Loucy (cell line): ENCODE measurements at regions not wholly inside any gene's neighbourhood (a gene's known extent, or its start where the extent isn't known, plus 50 kb on each side); places are given as distances from the start of the nearest gene placed in this dataset.

Experiments
- H2AFZ ChIP-seq: fragments of 200-600 bp; sonication (generic); 2 replicates; pipeline ENCODE4 v1.6.0; 2016; ENCODE audit warnings: antibody characterized with exemption, mild to moderate bottlenecking, low read length, moderate library complexity
- H3F3A ChIP-seq: fragments of 200-600 bp; 2 replicates; pipeline ENCODE4 v1.6.0; 2016; ENCODE audit warnings: antibody characterized with exemption, low read depth, mild to moderate bottlenecking
- H3K27me3 ChIP-seq: fragments of 200-600 bp; sonication (generic); 2 replicates; pipeline ENCODE4 v1.6.1; 2014; ENCODE audit warnings: low read length, mild to moderate bottlenecking; ENCODE audit not compliant: insufficient read depth, poor library complexity, severe bottlenecking
- H3K36me3 ChIP-seq: fragments of 200-600 bp; sonication (generic); 2 replicates; pipeline ENCODE4 v1.6.1; 2016; ENCODE audit warnings: low read length; ENCODE audit not compliant: insufficient read depth
- H3K4me1 ChIP-seq: fragments of 200-600 bp; sonication (generic); 2 replicates; pipeline ENCODE4 v1.5.1; 2014; ENCODE audit warnings: low read length, mild to moderate bottlenecking; ENCODE audit not compliant: insufficient read depth, poor library complexity, severe bottlenecking
- H3K4me2 ChIP-seq: fragments of 200-600 bp; sonication (generic); 2 replicates; pipeline ENCODE4 v1.6.0; 2014; ENCODE audit warnings: antibody characterized with exemption, low read length, low read depth, mild to moderate bottlenecking; ENCODE audit not compliant: poor library complexity, severe bottlenecking
- H3K4me3 ChIP-seq: fragments of 200-600 bp; sonication (generic); 2 replicates; pipeline ENCODE4 v1.5.1; 2014; ENCODE audit warnings: low read length, mild to moderate bottlenecking, mixed read lengths; ENCODE audit not compliant: poor library complexity, severe bottlenecking
- H3K79me2 ChIP-seq: fragments of 200-600 bp; sonication (generic); 2 replicates; pipeline ENCODE4 v1.6.1; 2014; ENCODE audit warnings: low read length; ENCODE audit not compliant: insufficient read depth
- H3K9ac ChIP-seq: fragments of 200-600 bp; sonication (generic); 2 replicates; pipeline ENCODE4 v1.6.0; 2014; ENCODE audit warnings: mild to moderate bottlenecking, low read depth, low read length, moderate library complexity; ENCODE audit not compliant: poor library complexity, severe bottlenecking
- H3K9me2 ChIP-seq: fragments of 200-600 bp; sonication (generic); replicated peaks from 2 replicates; pipeline ENCODE4 v1.6.1; 2016; ENCODE audit warnings: low read depth, low read length, mixed read lengths
- H3K9me3 ChIP-seq: fragments of 200-600 bp; sonication (generic); 2 replicates; pipeline ENCODE4 v1.6.1; 2014; ENCODE audit warnings: mild to moderate bottlenecking, antibody characterized with exemption, low read length, low read depth; ENCODE audit not compliant: insufficient read depth
- H4K20me1 ChIP-seq: fragments of 200-600 bp; sonication (generic); 2 replicates; pipeline ENCODE4 v1.6.0; 2014; ENCODE audit warnings: antibody characterized with exemption, low read length, mild to moderate bottlenecking; ENCODE audit not compliant: insufficient read depth, poor library complexity, severe bottlenecking
- CTCF ChIP-seq: fragments of 200-600 bp; sonication (generic); conservative IDR thresholded peaks from 2 replicates; pipeline ENCODE4 v1.5.1; 2014; ENCODE audit warnings: mild to moderate bottlenecking, antibody characterized with exemption, low read length
- EZH2phosphoT487 ChIP-seq: fragments of 200-600 bp; IDR thresholded peaks from 2 replicates; pipeline ENCODE4 v1.6.1; 2018; ENCODE audit warnings: antibody characterized with exemption, mild to moderate bottlenecking, moderate library complexity, borderline replicate concordance

- no peaks in the 10 kb centered on the region for H3K36me3 ChIP-seq
- no peaks in the 10 kb centered on the region for H3F3A ChIP-seq
- TF ChIP-seq CTCF (no peak), EZH2phosphoT487 (no peak)
- H3K4me1 ChIP-seq = no peaks in the 10 kb centered on the region
- no peaks in the 10 kb centered on the region for H3K79me2 ChIP-seq
- H3K9ac ChIP-seq = no peak overlapping the region
- no peaks in the 10 kb centered on the region for H3K9me2 ChIP-seq
- H2AFZ ChIP-seq = no peak overlapping the region
- H3K27me3 ChIP-seq = no peaks in the 10 kb centered on the region
- H3K4me3 ChIP-seq = no peak overlapping the region
- no peaks in the 10 kb centered on the region for H3K9me3 ChIP-seq
- H3K4me2 ChIP-seq = no peak overlapping the region
- H4K20me1 ChIP-seq = no peaks in the 10 kb centered on the region
Observed at GRCh38 chr5:118651002-118651401, 337.3 kb downstream of the DTWD2 start.

DNA sequence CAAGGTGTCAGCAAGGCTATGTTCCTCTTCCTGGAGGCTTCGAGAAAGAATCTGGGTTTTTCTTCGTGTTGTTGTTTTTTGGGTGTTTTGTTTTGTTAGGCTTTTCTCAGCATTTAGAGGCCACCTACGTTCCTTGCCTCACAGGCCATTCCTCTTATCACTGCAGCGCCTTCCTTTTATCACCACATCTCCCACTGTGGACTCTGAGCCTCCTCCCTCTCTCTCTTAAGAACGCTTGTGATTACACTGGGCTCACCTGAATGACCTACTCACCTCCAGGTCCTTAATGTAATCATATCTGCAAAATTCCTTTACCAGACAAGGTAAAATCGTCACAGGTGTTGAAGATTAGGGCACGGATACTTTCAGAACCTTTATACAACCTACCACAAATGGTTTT, 340.8 kb downstream of the DTWD2 start:
- Histone ChIP-seq H4K20me1 (no peaks in the 10 kb centered on the region), H2AFZ (no peak overlapping the region), H3K9me3 (no peaks in the 10 kb centered on the region), H3K4me2 (no peak overlapping the region), H3K79me2 (no peaks in the 10 kb centered on the region), H3K9me2 (no peaks in the 10 kb centered on the region), H3K4me1 (no peaks in the 10 kb centered on the region), H3F3A (no peaks in the 10 kb centered on the region), H3K4me3 (no peak overlapping the region), H3K36me3 (no peaks in the 10 kb centered on the region), H3K27me3 (no peaks in the 10 kb centered on the region), H3K9ac (no peak overlapping the region)
- TF ChIP-seq CTCF (no peak), EZH2phosphoT487 (no peak)

GRCh38 chr5:118646917-118647316, 341.4 kb downstream of the DTWD2 start:
- Histone ChIP-seq H3K4me3 (no peak overlapping the region), H3K36me3 (no peaks in the 10 kb centered on the region), H3K79me2 (no peaks in the 10 kb centered on the region), H3K4me2 (no peak overlapping the region), H3K27me3 (no peaks in the 10 kb centered on the region), H4K20me1 (no peaks in the 10 kb centered on the region), H3K9ac (no peak overlapping the region), H3F3A (no peaks in the 10 kb centered on the region), H3K9me3 (no peaks in the 10 kb centered on the region), H3K4me1 (no peaks in the 10 kb centered on the region), H2AFZ (no peak overlapping the region), H3K9me2 (no peaks in the 10 kb centered on the region)
- TF ChIP-seq CTCF = no peak
- TF ChIP-seq EZH2phosphoT487 = no peak
